ENCODE measurements at regions not wholly inside any gene's neighbourhood (a gene's known extent, or its start where the extent isn't known, plus 50 kb on each side); places are given as distances from the start of the nearest gene placed in this dataset.
"Not testable (repeated sequence)": the region's sequence is repeated elsewhere in the genome, so short reads cannot be mapped to it uniquely, and the experiment has no call there.

DNA sequence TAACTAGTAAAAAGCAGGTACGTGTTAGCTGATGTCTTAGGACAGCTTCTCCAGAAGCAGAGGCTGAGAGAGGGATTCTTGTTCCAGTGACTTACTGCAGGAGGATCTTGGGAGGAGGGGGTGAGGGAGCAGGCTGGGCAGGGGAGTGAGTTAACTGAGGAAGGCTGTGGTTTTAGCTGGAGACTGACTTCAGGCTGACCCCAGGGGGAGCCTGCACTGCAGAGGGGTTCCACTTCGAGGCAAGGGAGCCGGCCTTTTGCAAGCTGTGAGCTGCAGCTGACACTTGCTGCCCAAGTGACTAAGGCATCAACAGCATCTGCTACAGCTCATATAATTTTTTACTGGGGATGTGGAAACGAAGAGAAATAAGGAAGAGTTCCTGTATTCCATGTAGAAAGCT is 50.4 kb upstream of the SOD1 start:
- DNase-seq (no peak), ATAC-seq (ENCODE audit: poor library complexity) (no peak)
- intact Hi-C loops (cut with DNase I): no loop called here

DNA sequence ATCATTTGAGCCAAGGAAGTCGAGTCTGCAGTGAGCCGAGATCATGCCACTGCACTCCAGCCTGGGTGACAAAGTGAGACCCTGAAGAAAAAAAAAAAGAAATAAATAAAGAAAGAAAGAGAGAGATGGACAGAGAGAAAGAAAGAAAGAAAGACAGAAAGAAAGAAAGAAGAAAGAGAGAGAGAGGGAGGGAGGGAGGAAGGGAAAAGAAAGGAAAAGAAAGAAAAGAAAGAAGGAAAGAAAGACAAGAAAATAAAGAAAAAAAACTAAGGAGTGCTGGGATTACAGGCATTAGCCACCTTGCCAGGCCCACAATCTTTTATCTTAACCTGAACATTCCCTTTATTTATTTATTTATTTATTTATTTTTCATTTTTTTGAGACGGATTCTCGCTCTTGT is 51.7 kb upstream of the SOD1 start:
- no peak for DNase-seq
- intact Hi-C loops (cut with DNase I): no loop called here
- ATAC-seq (ENCODE audit: poor library complexity): no peak

GRCh38 chr21:31606081-31606874 is 53.2 kb upstream of the SOD1 start:
- DNase-seq (no peak), ATAC-seq (ENCODE audit: poor library complexity) (no peak)
- intact Hi-C loops (cut with DNase I): no loop called here

DNA sequence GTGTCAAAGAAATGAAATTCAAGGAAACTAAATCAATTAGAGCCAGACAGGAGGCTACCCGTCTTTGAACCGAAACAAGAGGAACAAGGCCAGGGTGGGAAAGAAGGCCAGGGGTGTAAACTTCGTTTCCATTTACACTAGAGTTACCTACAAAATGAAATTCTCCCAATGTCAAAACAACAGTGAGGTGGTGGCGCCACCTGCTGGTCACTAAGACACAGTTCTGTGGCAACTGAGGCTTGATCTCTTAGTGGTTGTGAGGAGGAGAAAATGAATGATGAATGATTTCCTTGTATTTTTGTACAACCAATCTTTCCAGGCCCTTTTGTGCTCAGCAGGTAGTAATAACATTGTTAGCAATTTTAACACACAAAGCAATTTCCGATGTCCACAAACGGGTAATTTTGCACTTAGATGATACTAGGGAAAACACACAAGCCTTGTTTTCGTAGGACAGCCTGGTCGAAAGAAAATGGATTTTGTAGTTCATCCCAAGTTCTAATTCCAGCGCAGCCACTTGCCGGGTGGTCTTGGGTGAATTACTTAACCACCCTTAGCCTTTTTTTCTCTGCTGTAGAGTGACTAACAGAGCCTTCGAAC is 54.8 kb upstream of the SOD1 start:
- DNase-seq: peak; percentile 78
- peak; percentile 82 for ATAC-seq (ENCODE audit: poor library complexity)
- intact Hi-C loops (cut with DNase I): loop anchor here (5.0 kb wide), 2 partner anchors 407 to 507 kb away; no protein-coding TSS in a partner anchor

GRCh38 chr21:31599563-31599962 is 59.9 kb upstream of the SOD1 start:
- ATAC-seq (ENCODE audit: poor library complexity) (no peak), DNase-seq (no peak)
- intact Hi-C loops (cut with DNase I): no loop called here

- intact Hi-C loops (cut with DNase I): no loop called here
- no peak for ATAC-seq (ENCODE audit: poor library complexity)
Observed at GRCh38 chr21:31599013-31599412, 60.5 kb upstream of the SOD1 start.

GRCh38 chr21:31597683-31598082 is 61.8 kb upstream of the SOD1 start:
- DNase-seq (no peak), ATAC-seq (ENCODE audit: poor library complexity) (no peak)
- intact Hi-C loops (cut with DNase I): no loop called here

More at GRCh38 chr21:31599013-31599412, 60.5 kb upstream of the SOD1 start:
- no peak for DNase-seq

- DNase-seq (no peak), ATAC-seq (ENCODE audit: poor library complexity) (no peak)
- intact Hi-C loops (cut with DNase I): no loop called here
Observed at GRCh38 chr21:31596055-31596454, 63.4 kb upstream of the SOD1 start.

- DNase-seq: no peak
- ATAC-seq (ENCODE audit: poor library complexity): no peak
- intact Hi-C loops (cut with DNase I): no loop called here
Observed at GRCh38 chr21:31594726-31595125, 64.8 kb upstream of the SOD1 start.

- ATAC-seq (ENCODE audit: poor library complexity): no peak
- DNase-seq: no peak
- intact Hi-C loops (cut with DNase I): no loop called here
Observed at GRCh38 chr21:31594279-31594678, 65.2 kb upstream of the SOD1 start.

DNA sequence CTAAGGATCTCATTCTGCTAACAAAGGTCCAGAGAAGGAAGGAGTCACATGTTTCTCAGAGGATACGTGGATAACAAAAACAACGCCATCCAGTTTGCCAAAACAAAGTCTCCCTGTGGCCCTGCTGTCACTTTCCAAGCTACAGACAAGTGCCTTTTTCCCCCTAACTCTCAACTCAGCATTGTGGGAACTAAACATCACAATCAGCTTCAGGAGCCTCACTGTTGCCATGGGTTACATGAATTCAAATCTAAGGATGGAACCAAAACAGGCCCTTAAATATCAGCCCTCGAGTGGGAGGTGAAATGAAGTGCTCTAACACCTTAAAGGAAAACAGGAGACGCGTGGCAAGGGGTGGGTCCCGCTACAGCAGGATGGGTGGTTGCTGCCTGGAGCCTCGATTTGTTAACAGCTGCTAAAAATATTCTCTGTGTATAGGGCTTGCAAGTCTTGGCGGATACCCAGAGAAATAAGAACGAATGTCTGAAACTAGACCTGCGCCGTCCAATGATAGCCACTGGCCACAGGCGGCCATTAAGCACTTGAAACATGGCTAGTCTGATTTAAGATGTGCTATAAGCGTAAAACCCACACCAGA is 66.4 kb upstream of the SOD1 start:
- intact Hi-C loops (cut with DNase I): no loop called here
- DNase-seq: no peak
- no peak for ATAC-seq (ENCODE audit: poor library complexity)

DNA sequence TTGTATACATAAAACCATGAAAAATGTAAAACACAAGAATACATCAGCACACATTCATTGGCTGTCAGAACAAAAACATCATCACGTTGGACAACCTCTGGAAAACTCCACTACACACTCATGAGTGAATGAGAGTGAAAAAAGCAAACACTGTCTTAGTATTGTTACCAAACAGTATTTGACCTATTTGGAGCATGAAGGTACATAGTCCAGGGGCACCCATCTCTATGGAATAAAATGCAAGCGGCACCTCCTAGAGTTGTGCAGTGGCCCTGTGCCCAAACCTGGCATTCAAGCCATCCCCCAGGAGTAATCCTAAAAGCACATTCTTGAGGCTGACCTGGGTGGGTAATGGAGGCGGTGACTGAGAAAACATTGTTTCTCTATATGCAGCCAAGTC is 67.0 kb upstream of the SOD1 start:
- no peak for DNase-seq
- ATAC-seq (ENCODE audit: poor library complexity): no peak
- intact Hi-C loops (cut with DNase I): no loop called here

DNA sequence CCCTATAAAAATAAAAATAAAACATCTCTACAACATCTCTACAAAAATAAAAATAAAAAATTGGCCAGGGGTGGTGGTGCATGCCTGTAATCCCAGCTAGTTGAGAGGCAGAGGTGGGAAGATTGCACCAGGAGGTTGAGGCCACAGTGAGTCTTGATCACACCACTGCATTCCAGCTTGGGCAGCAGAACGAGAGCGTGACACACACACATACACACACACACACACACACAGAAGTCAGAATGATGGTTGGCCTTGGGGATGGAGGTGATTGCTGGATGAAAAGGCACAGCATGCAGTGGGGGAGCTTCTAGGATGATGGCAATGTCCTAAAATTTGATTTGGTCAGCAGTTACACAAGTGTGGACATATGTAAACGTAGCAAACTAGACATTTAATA is 69.7 kb upstream of the SOD1 start:
- no peak for DNase-seq
- intact Hi-C loops (cut with DNase I): no loop called here
- ATAC-seq (ENCODE audit: poor library complexity): no peak

DNA sequence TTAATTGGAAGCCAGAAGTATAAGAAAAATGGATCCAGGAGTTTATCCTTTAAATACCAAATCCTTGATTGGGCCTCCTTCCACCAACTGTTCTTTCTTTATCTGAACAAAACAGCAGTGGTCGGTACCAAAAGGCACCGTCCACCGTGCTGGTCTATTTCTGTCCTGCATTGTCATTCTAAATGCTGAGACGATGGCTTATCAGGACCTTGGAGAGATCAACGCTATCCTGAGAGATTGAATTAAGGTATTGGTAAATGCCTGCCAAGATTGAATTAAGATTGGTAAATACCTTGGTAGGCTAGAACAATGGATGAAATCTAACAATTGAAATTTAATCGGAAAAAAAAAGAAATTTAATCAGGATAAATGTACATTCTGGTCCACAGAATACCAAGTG is 73.4 kb upstream of the SOD1 start:
- intact Hi-C loops (cut with DNase I): no loop called here
- ATAC-seq (ENCODE audit: poor library complexity) (no peak), DNase-seq (no peak)

DNA sequence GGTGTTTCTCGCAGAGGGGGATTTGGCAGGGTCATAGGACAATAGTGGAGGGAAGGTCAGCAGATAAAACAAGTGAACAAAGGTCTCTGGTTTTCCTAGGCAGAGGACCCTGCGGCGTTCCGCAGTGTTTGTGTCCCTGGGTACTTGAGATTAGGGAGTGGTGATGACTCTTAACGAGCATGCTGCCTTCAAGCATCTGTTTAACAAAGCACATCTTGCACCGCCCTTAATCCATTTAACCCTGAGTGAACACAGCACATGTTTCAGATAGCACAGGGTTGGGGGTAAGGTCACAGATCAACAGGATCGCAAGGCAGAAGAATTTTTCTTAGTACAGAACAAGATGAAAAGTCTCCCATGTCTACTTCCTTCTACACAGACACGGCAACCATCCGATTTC is 75.6 kb upstream of the SOD1 start:
- intact Hi-C loops (cut with DNase I): loop anchor here (5.0 kb wide), 1 partner anchor 387 kb away; no protein-coding TSS in a partner anchor
- DNase-seq; ATAC-seq (ENCODE audit: poor library complexity): not testable (repeated sequence)

GRCh38 chr21:31583498-31583897 is 76.0 kb upstream of the SOD1 start:
- intact Hi-C loops (cut with DNase I): loop anchor here (5.0 kb wide), 1 partner anchor 386 kb away; no protein-coding TSS in a partner anchor
- ATAC-seq (ENCODE audit: poor library complexity) (no peak), DNase-seq (no peak)

- intact Hi-C loops (cut with DNase I): loop anchor here (5.0 kb wide), 1 partner anchor 384 kb away; no protein-coding TSS in a partner anchor
- peak; percentile 77 for ATAC-seq (ENCODE audit: poor library complexity)
- peak; percentile 76 for DNase-seq
Observed at GRCh38 chr21:31580866-31581276, 78.6 kb upstream of the SOD1 start.

DNA sequence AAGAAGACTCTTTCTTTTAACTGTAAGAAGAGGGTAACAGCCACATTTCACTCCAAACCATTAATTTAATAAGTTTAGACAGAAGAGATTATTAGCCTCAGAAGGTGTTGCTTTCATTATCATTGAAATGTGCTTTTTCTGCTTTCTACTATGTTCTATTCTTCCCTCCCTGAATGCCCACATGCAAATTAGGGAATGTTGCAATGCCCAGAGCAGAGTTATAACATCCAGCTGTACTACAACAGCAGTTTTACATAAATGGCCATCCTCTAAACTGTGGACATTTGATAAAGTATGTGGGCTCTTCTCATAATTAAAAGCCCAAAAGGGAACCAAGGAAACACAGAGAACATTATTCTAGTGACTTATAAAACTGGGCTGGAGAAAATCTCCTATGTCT is 82.2 kb upstream of the SOD1 start:
- intact Hi-C loops (cut with DNase I): no loop called here
- no peak for ATAC-seq (ENCODE audit: poor library complexity)
- DNase-seq: no peak

DNA sequence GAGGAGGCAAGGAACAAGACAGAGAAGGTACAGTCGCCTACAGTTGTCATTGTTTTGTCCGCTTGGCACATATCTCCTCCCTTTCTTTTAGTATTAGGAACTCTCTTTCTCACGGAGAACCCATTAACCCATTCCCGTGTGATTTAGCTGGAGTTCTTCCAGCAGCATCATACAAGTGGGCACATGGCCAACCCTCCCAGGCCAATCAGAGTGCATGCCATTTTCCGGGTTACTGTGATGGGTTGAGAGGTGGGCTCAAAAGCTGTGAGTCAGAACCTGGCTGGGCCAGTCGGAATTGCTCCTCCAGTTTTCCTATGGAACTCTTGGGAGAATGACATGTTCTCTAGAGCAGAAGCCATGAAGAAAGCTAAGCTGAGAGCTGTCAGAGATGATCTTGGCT is 83.1 kb upstream of the SOD1 start:
- intact Hi-C loops (cut with DNase I): no loop called here
- DNase-seq (no peak), ATAC-seq (ENCODE audit: poor library complexity) (no peak)

DNA sequence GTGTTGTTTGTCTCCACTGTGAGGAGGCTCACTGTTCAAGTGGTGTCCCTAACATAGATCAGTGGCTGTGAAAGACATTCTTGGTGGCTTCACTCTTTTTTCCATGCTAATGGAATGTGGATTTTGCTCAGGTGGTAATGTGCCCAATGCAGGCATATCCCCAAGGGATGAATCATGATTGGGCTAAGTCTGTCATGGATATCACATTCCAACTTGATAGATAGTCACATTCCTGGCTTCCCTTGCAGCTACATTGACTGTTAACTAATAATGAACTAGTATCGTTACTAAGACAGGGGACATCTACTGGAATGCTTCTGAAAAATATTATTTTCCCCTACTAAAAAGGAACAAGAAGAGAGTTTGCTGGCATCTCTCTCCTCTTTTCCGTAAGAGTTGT is 86.3 kb upstream of the SOD1 start:
- DNase-seq (no peak), ATAC-seq (ENCODE audit: poor library complexity) (no peak)
- intact Hi-C loops (cut with DNase I): no loop called here

Data from Right ventricle myocardium superior (tissue), 1 donor.